Esophagus squamous epithelium (tissue), 5 donors: ENCODE measurements at regions not wholly inside any gene's neighbourhood (a gene's known extent, or its start where the extent isn't known, plus 50 kb on each side); places are given as distances from the start of the nearest gene placed in this dataset.

Experiments used
- DNase-seq: peaks from one replicate; lab custom pipeline; 2025; lab: John Stamatoyannopoulos, UW
- H3K27ac ChIP-seq, 4 donors: fragments of 200-600 bp; sonication (generic); one replicate each; pipeline ENCODE4 v1.5.1; 2016 to 2019; ENCODE audit warnings: mild to moderate bottlenecking in 1 of 4
- H3K27me3 ChIP-seq, 4 donors: fragments of 200-600 bp; sonication (generic); 1 replicate in 3 of 4; 2 replicates in 1 of 4; pipeline versions ENCODE4 v1.5.1 to v1.6.0; 2017 to 2021; ENCODE audit warnings: antibody characterized with exemption in 1 of 4
- H3K36me3 ChIP-seq, 3 donors: fragments of 200-600 bp; sonication (generic); one replicate each; pipeline ENCODE4 v1.5.1; 2016 to 2019
- H3K4me1 ChIP-seq, 3 donors: fragments of 200-600 bp; sonication (generic); one replicate each; pipeline ENCODE4 v1.5.1; 2017 to 2019
- H3K4me3 ChIP-seq, 4 donors: fragments of 200-600 bp; sonication (generic); 1 replicate in 3 of 4; 2 replicates in 1 of 4; pipeline ENCODE4 v1.5.1; 2016 to 2019; ENCODE audit warnings: mild to moderate bottlenecking in 2 of 4, moderate library complexity in 1 of 4
- H3K9me3 ChIP-seq, 3 donors: fragments of 200-600 bp; sonication (generic); one replicate each; pipeline ENCODE4 v1.5.1; 2016 to 2019
- CTCF ChIP-seq, 6 experiments: fragments of 450-650 bp in 4 of 6; fragments of 200-600 bp in 2 of 6; sonication (generic) in 2 of 6; IDR thresholded peaks; one replicate each; pipeline ENCODE4 v1.5.1; 2016 to 2019; ENCODE audit warnings: antibody characterized with exemption in 6 of 6, mild to moderate bottlenecking in 4 of 6, moderate library complexity in 4 of 6
- POLR2A ChIP-seq, 4 donors: fragments of 450-650 bp; IDR thresholded peaks; one replicate each; pipeline ENCODE4 v1.6.1; 2017; ENCODE audit warnings: antibody characterized with exemption in 4 of 4, mild to moderate bottlenecking in 4 of 4, moderate library complexity in 3 of 4
- WGBS, 2 donors: methylation state at CpG; one replicate each; pipeline ENCODE4 v1.1.5; 2018; 5-methylcytosine and 5-hydroxymethylcytosine counted together
- intact Hi-C: fragments of 100-400 bp; cut with DNase I; formaldehyde crosslinking; loops from one replicate; pipeline ENCODE4 v1.15.0; 2022
- donor health status: DM: yes; HTN: yes; CAD: no.

GRCh38 chr12:105581420-105581819 is 250.9 kb downstream of the C12orf75 start:
- Histone ChIP-seq H3K9me3 (no peaks in the 10 kb centered on the region), H3K27ac (peak overlapping the region; percentile 18 to 76 (median 56)), H3K4me1 (peaks cover 0 to 18% (median 0%) of the 10 kb centered on the region in 3 donors), H3K4me3 (no peak overlapping the region), H3K27me3 (no peaks in the 10 kb centered on the region), H3K36me3 (no peaks in the 10 kb centered on the region)
- 65 to 72% methylated on average over 2 to 6 of the region's 6 CpGs for whole genome bisulfite sequencing, 2 donors
- TF ChIP-seq POLR2A (IDR thresholded peaks at IDR 0.05) = no peak
- DNase-seq = no peak
- intact Hi-C loops = no loop called here

- intact Hi-C loops = no loop called here
- WGBS, 2 donors = 88 to 90% methylated on average over 3 of the region's 3 CpGs
- peak overlapping the region in 1 of 4 donors; percentile 14 for H3K27ac ChIP-seq
- no peaks in the 10 kb centered on the region for H3K36me3 ChIP-seq
- peaks cover 0 to 19% (median 0%) of the 10 kb centered on the region in 3 donors for H3K4me1 ChIP-seq
- no peak overlapping the region for H3K4me3 ChIP-seq
- no peaks in the 10 kb centered on the region for H3K27me3 ChIP-seq
- no peaks in the 10 kb centered on the region for H3K9me3 ChIP-seq
- no peak for TF ChIP-seq CTCF (IDR thresholded peaks at IDR 0.05)
- no peak for TF ChIP-seq POLR2A (IDR thresholded peaks at IDR 0.05)
- DNase-seq = no peak
Observed at GRCh38 chr12:105585107-105585506, 254.6 kb downstream of the C12orf75 start.

- no peaks in the 10 kb centered on the region for H3K9me3 ChIP-seq
- H3K4me3 ChIP-seq = no peak overlapping the region
- WGBS, 2 donors = 63 to 70% methylated on average over 5 of the region's 5 CpGs
- DNase-seq = no peak
- H3K27ac ChIP-seq = peak overlapping the region in 2 of 4 donors; percentile 39 to 49
- TF ChIP-seq CTCF (IDR thresholded peaks at IDR 0.05) (no peak), POLR2A (IDR thresholded peaks at IDR 0.05) (no peak)
- no peaks in the 10 kb centered on the region for H3K27me3 ChIP-seq
- intact Hi-C loops = no loop called here
- H3K4me1 ChIP-seq = peaks cover 0 to 15% (median 4%) of the 10 kb centered on the region in 3 donors
- H3K36me3 ChIP-seq = no peaks in the 10 kb centered on the region
Observed at GRCh38 chr12:105587237-105587636, 256.7 kb downstream of the C12orf75 start.

GRCh38 chr12:105588106-105588505 is 257.6 kb downstream of the C12orf75 start:
- 81 to 85% methylated on average over 4 of the region's 4 CpGs for WGBS, 2 donors
- no peak for DNase-seq
- Histone ChIP-seq H3K36me3 (no peaks in the 10 kb centered on the region), H3K27ac (no peak overlapping the region), H3K9me3 (no peaks in the 10 kb centered on the region), H3K4me1 (peaks cover 0 to 15% (median 4%) of the 10 kb centered on the region in 3 donors), H3K27me3 (no peaks in the 10 kb centered on the region), H3K4me3 (no peak overlapping the region)
- TF ChIP-seq POLR2A (IDR thresholded peaks at IDR 0.05) (no peak), CTCF (IDR thresholded peaks at IDR 0.05) (no peak)
- intact Hi-C loops = no loop called here

- WGBS, 2 donors = 27 to 30% methylated on average over 1 of the region's 1 CpG
- no peak for DNase-seq
- intact Hi-C loops = no loop called here
Observed at GRCh38 chr12:105590571-105590970, 260.1 kb downstream of the C12orf75 start.

More at GRCh38 chr12:105590571-105590970, 260.1 kb downstream of the C12orf75 start:
- Histone ChIP-seq H3K36me3 (no peaks in the 10 kb centered on the region), H3K4me3 (no peak overlapping the region), H3K9me3 (no peaks in the 10 kb centered on the region), H3K27me3 (peaks cover 0 to 4% (median 0%) of the 10 kb centered on the region in 4 donors), H3K4me1 (peaks cover 0 to 15% (median 4%) of the 10 kb centered on the region in 3 donors), H3K27ac (peak overlapping the region in 1 of 4 donors; percentile 1)
- TF ChIP-seq POLR2A (IDR thresholded peaks at IDR 0.05) (no peak), CTCF (IDR thresholded peaks at IDR 0.05) (no peak)
